NCI-H128 (cell line): ENCODE measurements at regions not wholly inside any gene's neighbourhood (a gene's known extent, or its start where the extent isn't known, plus 50 kb on each side); places are given as distances from the start of the nearest gene placed in this dataset.

ENCODE experiments used
- DNase-seq: peaks from one replicate; lab custom pipeline; 2025; ENCODE audit not compliant: unreplicated experiment; lab: John Stamatoyannopoulos, UW

GRCh38 chr3:82942041-82942440, 1180.6 kb upstream of the GBE1 start:
- DNase-seq: no peak

DNA sequence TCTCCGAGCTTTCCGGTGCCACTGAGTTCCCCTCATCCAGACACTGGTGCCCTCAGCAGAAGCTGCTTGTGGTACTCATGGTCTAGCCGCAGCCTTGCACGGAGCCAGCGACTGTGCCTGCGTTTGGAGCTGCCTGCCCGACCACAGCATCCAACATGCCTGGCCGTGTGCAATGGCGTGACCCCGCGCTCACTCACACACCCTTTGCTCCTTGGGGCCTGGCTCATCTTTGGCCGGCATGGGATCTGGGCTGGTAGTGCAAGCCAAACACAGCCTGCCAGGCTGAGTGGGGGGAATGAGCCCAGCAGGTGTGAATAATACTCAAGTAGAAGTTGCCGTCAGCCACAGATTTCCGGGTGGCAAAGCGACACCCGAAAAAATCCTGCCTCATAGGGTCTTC, 1178.7 kb upstream of the GBE1 start:
- DNase-seq: no peak

- no peak for DNase-seq
These were observed 1178.1 kb upstream of the GBE1 start for GRCh38 chr3:82939491-82940097.

DNA sequence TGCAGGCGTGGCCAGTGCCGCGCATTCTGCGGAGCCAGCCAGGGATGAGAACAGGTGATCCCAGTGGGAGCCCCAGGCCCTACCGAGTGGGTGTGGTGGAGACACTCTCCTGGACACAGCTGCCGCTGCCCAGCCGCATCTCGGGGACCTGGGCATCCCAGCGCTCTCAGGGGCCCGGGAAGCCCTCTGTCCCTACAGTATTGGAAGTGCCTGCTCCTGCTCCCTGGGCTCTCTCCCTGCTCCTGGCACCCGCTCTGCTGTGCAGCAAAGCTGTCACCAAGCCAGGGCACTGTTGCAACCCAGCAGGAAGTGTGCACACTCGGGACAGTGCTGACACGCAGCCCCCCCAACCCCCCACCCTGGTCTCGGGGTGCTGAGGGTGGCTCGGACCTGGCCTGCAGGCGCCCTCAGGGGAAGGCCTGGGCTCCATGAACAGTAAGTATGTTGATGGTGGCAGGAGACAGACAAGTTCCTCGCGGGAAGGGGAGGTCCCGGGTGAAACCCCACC, 1177.4 kb upstream of the GBE1 start:
- no peak for DNase-seq

DNA sequence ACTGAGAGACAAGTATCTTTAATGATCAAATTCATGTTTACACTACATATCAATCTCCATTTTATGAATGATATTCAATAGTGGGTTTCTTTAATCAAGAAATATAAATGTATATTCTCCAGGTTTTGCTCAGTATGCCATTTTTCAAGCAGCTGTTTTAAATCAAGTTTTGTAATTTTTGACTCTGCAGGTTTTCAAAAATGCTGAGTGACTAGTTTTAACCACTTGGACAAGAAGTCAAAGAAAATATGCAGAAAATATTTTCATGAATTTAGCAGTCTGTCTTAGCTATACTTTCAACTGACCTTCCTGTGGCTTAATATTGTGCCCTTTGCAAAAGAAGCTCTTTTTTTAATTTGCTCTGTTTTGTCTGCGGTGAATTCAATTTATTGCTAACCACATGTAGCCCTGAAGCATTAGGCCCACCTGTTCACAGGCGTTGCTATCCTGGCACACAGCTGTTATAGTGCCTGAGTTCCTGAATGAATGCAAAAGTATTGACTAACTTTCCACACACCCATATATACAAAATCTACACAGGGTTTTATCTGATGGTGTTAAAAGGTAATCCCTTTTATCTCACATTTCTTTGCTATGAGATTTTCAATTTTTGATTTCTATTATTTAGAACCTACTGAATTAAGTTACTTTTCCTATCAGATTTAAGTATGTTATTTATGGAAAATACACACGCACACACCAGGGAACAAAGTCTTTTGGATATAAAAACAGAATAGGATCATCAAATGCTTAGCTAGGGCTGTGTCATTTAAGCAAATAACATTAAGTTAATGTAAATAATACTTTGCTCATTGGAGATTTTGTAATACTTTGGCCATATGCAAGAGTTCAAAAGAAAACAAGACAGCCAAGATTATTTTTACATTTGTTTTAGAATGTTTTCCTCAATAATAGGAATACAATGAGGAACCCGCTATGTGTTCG, 1166.1 kb upstream of the GBE1 start:
- no peak for DNase-seq

GRCh38 chr3:82891028-82891427, 1129.6 kb upstream of the GBE1 start:
- DNase-seq: no peak

GRCh38 chr3:82883072-82883471, 1121.6 kb upstream of the GBE1 start:
- no peak for DNase-seq

- DNase-seq: no peak
These were observed 1114.0 kb upstream of the GBE1 start for GRCh38 chr3:82875401-82875800.

DNA sequence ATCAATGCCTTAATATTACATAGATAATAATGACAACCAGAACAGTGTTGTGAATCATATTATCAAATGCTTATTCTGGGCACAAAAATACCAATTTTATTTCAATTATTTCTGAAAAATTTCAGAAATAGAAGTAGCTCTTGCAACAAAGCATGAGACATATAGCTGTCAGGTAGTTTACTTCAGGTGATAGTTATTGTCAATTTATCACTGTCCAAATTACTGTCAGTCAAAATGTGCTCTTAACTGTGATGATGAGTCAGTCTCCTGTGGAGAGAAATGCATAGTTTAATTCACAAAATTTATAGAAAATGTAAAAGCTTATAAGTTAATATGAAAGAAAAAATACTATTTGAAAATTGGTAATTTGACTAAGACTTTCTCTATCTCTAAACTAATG, 1078.4 kb upstream of the GBE1 start:
- no peak for DNase-seq

- DNase-seq: no peak
These were observed 1072.7 kb upstream of the GBE1 start for GRCh38 chr3:82834098-82834497.

- DNase-seq: no peak
These were observed 1063.0 kb upstream of the GBE1 start for GRCh38 chr3:82824491-82824890.

DNA sequence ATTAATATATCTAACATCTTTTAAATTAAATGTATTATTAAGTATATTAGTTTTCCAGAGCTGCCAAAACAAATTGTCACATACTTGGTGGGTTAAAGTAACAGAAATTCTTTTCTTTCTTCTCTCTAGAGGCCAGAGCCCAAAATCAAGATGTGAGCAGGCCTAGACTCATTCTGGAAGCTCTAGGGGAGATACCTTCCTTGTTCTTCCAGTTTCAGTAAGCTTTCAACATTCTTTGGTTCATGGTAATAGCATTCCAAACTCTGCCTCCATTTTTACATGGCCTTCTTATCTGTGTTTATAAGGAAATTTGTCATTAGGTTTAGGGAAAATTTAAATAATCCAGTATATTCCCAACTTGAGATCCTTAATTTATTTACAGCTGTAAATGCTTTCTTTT, 1054.6 kb upstream of the GBE1 start:
- no peak for DNase-seq

DNA sequence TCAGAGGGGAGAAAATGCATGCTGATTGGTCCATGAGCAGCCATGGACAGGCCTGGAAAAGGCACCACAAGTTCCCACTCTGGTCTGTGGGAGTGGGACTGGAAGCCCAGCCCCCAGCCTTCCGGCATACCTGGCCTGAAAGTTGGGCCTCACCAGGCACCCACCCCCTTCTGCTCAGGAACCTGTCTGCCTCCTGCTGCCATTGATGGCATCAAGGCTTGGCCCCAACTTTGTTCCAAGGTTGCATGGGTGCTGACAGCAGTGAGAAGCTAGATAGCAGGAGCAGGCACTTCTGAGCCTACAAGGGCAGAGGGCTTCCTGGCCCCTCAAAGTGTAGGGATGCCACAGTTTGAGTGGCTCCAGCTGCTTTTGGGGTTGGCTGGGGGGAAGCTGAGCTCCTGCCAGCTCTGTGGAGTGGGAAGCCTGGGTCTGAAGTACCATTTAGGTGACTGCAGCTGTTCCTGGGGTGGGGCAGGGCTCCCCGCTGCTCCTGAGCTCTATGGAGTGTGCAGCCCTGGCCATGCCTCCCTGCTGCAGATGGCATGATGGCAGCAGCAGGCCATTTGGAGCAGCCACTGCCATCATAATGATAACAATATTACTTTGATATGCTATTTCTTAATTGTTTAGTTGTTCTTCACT, 1054.1 kb upstream of the GBE1 start:
- DNase-seq: no peak

DNA sequence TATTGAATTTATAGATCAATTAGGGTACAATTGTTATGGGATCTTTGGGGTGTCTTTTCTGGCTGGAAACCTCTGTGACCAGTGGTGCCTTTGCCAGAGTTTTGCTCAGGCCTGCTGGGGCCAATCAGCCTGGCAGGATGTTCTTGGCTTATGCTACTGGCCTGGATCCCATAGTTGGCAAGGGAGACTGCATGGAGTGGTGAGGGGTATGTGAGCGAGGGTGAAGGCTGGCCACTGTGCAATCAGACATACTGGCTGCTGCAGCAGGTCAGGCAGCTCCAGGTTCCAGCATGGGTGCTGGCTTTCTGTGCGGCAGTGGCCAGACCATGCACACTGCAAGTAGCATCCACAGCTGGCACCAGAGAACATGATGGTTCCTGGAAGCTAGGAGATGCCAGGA, 1053.2 kb upstream of the GBE1 start:
- DNase-seq: no peak

GRCh38 chr3:82807781-82808180, 1046.3 kb upstream of the GBE1 start:
- DNase-seq: no peak

DNA sequence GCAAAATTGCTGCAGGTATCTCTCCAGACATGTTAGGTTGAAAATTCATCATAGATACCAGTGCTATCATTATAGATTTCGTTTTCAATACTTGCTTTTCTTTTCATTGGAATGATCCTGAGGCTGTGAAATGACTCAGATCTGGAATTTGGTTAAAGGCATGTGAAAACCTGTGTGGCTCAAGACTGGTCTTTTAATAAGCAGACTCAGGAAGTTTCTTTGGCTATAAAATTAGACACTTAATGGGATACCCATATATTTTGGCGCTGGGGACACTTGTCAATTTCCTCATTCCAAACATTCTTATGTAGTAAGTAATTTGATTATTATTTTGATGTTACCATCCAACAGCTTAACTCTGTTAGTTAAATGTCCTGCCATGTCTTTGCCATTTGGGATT, 1041.1 kb upstream of the GBE1 start:
- DNase-seq: no peak

DNA sequence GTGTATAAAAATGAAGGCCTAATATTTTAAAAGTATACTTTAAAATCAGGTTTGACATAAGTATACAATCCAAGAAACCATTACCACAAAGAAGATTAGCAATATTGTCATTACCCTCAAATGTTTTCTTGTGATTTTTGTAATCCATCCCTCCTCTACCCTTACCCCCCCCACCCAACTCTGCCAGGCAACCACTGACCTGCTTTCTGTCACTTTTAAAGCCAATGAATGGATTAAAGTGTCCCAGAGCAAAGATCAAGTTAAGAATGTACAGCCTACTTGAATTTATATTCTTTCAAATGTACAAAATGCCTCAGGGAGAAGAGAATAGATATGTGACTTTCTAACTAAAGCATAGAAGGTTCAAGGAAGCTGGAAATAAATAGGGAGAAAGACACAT, 1038.8 kb upstream of the GBE1 start:
- DNase-seq: no peak

DNA sequence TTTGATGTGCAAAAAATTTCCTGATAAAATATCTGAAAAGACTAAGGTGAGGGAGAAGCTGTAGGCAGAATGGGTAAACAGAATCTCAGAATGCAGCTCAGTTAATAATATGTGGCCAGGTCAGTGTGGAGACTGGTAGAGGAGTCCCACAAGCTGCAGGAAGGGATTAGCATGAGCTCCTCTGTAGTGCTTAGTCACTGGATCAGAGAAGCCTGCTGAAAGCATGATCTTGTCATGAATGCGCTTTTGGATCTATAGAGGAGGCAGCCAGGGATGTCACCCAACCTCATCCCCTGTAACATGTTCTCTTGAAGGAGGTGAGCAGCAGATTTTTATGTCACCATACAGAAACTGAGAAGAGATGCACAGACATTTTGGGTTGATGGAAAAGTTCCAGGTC, 1035.3 kb upstream of the GBE1 start:
- DNase-seq: no peak

DNA sequence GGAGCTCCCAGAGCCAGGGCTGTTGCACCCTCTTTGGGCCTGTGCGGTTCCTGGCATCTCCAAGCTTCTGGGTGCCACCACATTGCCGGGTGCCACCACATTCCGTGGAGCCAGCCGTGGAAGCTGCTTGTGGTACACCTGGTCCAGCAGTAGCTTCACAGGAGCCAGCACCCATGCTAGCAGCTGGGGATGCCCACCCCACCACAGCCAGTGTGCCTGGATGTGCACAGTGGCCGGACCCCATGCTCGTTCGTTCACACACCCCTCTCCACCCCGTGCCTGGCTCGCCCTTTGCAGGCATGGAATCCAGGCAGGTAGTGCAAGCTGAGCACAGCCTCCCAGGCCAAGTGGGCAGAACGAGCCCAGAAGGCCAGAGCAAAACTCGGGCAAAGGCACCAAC, 1029.8 kb upstream of the GBE1 start:
- no peak for DNase-seq

DNA sequence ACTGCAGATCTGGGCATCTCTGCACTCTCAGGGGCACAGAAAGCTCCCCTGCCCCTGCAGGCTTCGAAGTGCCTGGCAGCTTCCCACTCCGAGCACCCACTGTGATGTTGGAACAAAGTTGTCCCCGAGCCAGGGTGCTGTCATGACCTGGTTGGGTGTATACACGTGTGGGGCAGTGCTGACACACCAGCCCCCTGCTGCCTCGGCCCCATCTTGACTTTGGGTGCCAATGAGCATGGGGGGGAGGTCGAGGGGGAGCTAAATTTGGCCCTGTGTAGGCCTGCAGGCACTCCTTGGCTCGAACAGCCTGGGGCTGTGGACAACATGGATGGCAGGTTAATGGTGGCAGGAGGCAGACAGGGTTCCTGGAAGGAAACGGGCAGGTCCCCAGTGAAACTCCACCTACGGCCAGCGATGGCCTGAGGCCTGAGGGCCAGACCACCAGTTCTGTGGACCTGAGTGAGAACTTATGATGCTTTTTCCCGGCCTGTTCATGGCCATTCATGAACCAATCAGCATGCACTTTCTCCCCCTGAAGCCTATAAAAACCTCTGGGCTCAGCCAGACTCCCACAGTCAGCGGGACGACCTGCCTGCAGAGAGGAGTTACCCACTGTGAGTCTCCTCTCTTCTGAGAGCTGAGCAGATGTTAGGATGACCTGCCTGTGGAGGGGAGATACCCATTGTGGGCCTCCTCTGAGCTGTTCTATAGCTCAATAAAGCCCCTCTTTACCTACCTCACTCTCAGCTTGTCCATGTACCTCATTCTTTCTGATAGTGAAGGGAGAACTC, 1029.1 kb upstream of the GBE1 start:
- DNase-seq: no peak

- DNase-seq: no peak
These were observed 1021.7 kb upstream of the GBE1 start for GRCh38 chr3:82783194-82783593.
